Activated CD4-positive, alpha-beta memory T cell treated with anti-CD3 and anti-CD28 coated beads for 36 hours (primary cell): ENCODE measurements at regions not wholly inside any gene's neighbourhood (a gene's known extent, or its start where the extent isn't known, plus 50 kb on each side); places are given as distances from the start of the nearest gene placed in this dataset.

Source experiments
- CTCF ChIA-PET: fragments of 350-600 bp; sonication (Branson Sonifier 250); formaldehyde crosslinking; loops from one replicate; lab custom pipeline; 2021; ENCODE audit warnings: antibody characterized with exemption, inconsistent platforms; lab: Charles Lee
- POLR2A ChIA-PET: fragments of 350-600 bp; sonication (Branson Sonifier 250); formaldehyde crosslinking; loops from one replicate; lab custom pipeline; 2021; ENCODE audit warnings: antibody characterized with exemption; lab: Charles Lee
- DNase-seq: peaks from one replicate; pipeline ENCODE4 v3.0.0-alpha.2; 2020
- H3K27ac Mint-ChIP-seq: one replicate; pipeline ENCODE4 v1.8.0; 2021; ENCODE audit warnings: mixed read lengths
- H3K27me3 Mint-ChIP-seq: one replicate; pipeline ENCODE4 v1.8.0; 2021; ENCODE audit warnings: mixed read lengths
- H3K36me3 Mint-ChIP-seq: one replicate; pipeline ENCODE4 v1.8.0; 2021; ENCODE audit warnings: mixed read lengths
- H3K4me1 Mint-ChIP-seq: one replicate; pipeline ENCODE4 v1.8.0; 2021; ENCODE audit warnings: low read depth, mixed read lengths
- H3K4me3 Mint-ChIP-seq: one replicate; pipeline ENCODE4 v1.8.0; 2021; ENCODE audit warnings: mild to moderate bottlenecking, mixed read lengths
- H3K9me3 Mint-ChIP-seq: one replicate; pipeline ENCODE4 v1.8.0; 2021; ENCODE audit warnings: mixed read lengths
- intact Hi-C: fragments of 100-400 bp; cut with micrococcal nuclease; formaldehyde crosslinking; loops from one replicate; pipeline ENCODE4 v1.15.1; 2023

DNA sequence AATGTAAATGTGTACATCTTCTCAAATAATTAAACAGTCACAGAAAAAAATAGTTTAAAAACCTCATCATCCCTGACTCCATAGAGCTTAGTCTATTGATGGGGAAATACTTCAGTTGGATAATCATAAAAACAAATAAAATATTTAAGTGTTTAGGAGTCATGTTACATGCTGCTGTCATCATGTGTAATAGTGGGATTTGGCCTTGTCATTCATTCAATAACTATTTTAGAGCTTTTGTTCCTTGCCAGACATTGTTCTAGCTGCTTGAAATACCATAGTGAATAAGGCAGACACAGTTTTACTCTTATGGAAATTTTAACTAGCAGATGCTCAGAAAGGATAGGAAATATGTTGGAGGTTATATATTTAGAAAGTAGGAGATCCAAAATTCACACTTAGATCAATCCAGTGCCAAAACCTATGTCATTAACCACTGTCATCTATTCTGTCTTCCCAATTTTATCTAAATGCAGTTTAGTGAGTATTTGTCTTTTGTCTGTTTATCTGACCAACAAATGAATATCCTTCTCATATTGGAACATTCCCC is 324.7 kb downstream of the CASP12 start:
- DNase-seq, result no peak
- Mint-ChIP-seq H3K27me3 (no peaks in the 10 kb centered on the region), H3K36me3 (no peaks in the 10 kb centered on the region), H3K4me3 (no peak overlapping the region), H3K9me3 (peaks cover 4% of the 10 kb centered on the region), H3K27ac (no peak overlapping the region), H3K4me1 (no peaks in the 10 kb centered on the region)
- POLR2A ChIA-PET, result no interaction called here
- intact Hi-C loops, result no loop called here
- CTCF ChIA-PET, result no interaction called here

DNA sequence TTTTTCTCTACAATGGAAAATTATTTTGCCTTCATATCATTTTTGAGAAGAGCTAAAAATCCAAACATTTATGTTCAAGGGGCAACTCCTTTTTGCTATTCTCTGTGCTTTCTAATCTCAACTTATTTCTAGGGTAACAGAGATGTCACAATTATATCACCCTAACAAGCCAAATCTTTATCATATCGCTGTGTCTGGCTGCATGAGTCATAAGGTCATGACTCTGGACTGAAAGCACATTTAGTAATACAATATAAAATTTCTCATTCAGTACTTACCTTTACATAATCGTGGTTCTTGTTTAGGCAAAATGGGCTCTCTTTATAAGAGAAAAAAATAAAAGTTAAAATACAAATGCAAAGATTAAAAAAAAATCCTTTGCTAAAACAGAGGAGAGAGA is 326.0 kb downstream of the CASP12 start:
- Mint-ChIP-seq H3K27me3 (no peaks in the 10 kb centered on the region), H3K4me3 (no peak overlapping the region), H3K36me3 (no peaks in the 10 kb centered on the region), H3K9me3 (peaks cover 4% of the 10 kb centered on the region), H3K4me1 (no peaks in the 10 kb centered on the region), H3K27ac (no peak overlapping the region)
- ChIA-PET POLR2A (no interaction called here), CTCF (no interaction called here)
- intact Hi-C loops, result no loop called here
- no peak for DNase-seq

DNA sequence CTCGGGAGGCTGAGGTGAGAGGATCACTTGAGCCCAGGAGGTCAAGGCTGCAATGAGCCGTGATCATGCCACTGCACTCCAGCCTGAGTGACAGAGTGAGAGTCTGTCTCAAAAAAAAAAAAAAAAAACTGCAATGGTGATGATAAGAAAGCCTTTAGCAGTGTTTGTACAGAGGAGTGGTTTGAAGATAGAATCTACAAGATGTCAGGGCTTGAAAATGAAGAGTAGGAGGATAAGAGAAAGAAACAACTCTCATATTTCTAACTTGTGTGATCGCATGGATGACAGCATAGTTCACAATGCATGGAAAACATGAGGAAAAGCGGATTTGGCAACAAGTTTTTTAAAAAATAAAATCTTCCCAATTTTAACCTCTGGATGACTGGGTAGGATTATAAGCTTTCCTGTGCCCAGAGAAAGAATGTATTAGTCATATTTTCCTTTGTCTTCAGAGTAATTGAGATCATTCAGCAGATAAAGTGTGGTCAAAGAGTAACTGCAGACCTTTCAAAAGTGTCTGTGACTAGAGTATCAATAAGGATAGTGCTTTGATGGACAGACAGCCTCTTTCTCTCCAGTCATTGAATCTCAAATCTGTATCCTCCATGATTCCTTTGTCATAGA is 328.1 kb downstream of the CASP12 start:
- ChIA-PET CTCF (no interaction called here), POLR2A (no interaction called here)
- no peak for DNase-seq
- H3K9me3 Mint-ChIP-seq, result peaks cover 6% of the 10 kb centered on the region
- H3K4me1 Mint-ChIP-seq, result no peaks in the 10 kb centered on the region
- H3K27ac Mint-ChIP-seq, result no peak overlapping the region
- H3K36me3 Mint-ChIP-seq, result peaks cover 2% of the 10 kb centered on the region
- intact Hi-C loops, result no loop called here
- H3K4me3 Mint-ChIP-seq, result no peak overlapping the region
- H3K27me3 Mint-ChIP-seq, result no peaks in the 10 kb centered on the region

- POLR2A ChIA-PET, result no interaction called here
- Mint-ChIP-seq H3K36me3 (peaks cover 2% of the 10 kb centered on the region), H3K9me3 (peaks cover 11% of the 10 kb centered on the region), H3K4me3 (no peak overlapping the region), H3K27ac (no peak overlapping the region), H3K27me3 (no peaks in the 10 kb centered on the region), H3K4me1 (no peaks in the 10 kb centered on the region)
- DNase-seq, result no peak
- CTCF ChIA-PET, result no interaction called here
- intact Hi-C loops, result no loop called here
Observed at GRCh38 chr11:104565583-104565961, 332.7 kb downstream of the CASP12 start.

DNA sequence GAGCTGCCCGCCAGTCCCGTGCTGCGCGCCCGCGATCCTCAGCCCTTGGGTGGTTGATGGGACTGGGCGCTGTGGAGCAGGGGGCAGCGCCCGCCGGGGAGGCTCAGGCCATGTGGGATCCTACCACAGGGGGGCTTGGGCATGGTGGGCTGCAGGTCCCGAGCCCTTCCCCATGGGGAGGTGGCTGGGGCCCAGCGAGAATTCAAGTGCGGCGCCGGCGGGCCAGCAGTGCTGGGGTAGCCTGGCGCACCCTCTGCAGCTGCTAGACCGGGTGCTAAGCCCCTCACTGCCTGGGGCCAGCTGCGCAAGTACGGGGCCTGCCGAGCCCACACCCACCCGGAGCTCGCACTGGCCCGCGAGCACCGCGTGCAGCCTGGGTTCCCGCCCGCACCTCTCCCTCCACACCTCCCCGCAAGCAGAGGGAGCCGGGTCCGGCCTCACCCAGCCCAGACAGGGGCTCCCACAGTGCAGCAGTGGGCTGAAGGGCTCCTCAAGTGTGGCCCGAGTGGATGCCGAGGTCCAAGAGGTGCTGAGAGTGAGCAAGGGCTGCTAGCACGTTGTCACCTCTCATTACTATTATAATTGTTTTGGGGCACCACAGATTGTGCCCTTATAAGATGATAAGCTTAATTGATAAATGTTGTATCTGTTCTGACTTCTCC is 333.2 kb downstream of the CASP12 start:
- Mint-ChIP-seq H3K27ac (no peak overlapping the region), H3K27me3 (no peaks in the 10 kb centered on the region), H3K4me1 (no peaks in the 10 kb centered on the region), H3K36me3 (peaks cover 2% of the 10 kb centered on the region), H3K9me3 (peaks cover 11% of the 10 kb centered on the region), H3K4me3 (no peak overlapping the region)
- ChIA-PET CTCF (no interaction called here), POLR2A (no interaction called here)
- intact Hi-C loops, result no loop called here
- no peak for DNase-seq

- Mint-ChIP-seq H3K4me1 (peaks cover 9% of the 10 kb centered on the region), H3K36me3 (no peaks in the 10 kb centered on the region), H3K27ac (no peak overlapping the region), H3K4me3 (no peak overlapping the region), H3K27me3 (peaks cover 6% of the 10 kb centered on the region), H3K9me3 (no peaks in the 10 kb centered on the region)
- ChIA-PET CTCF (interaction anchor here (1.0 kb wide), 1 partner anchor 26 kb away, joined by 3 read pairs; no protein-coding TSS in a partner anchor), POLR2A (no interaction called here)
- DNase-seq, result no peak
- intact Hi-C loops, result no loop called here
Observed at GRCh38 chr11:104556606-104557301, 341.5 kb downstream of the CASP12 start.

DNA sequence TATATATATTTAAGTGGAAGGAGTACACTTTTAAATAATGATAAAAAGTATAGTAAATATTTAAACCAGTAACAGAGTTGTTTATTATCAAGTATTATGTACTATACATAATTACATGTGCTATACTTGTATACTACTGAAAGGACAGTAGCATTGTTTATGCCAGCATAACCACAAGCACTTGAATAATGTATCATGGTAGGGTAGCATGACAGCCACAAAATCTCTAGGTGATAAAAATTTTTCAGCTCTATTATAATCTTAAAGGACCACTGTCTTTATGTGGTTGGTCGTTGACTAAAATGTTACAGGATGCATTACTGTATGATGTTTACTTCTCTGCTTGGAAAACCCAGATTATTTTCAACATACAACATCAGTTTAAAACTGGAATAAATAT is 349.2 kb downstream of the CASP12 start:
- peaks cover 11% of the 10 kb centered on the region for H3K4me1 Mint-ChIP-seq
- no peaks in the 10 kb centered on the region for H3K36me3 Mint-ChIP-seq
- no peak for DNase-seq
- ChIA-PET POLR2A (no interaction called here), CTCF (interaction anchor here (1.0 kb wide), 1 partner anchor 18 kb away, joined by 3 read pairs; no protein-coding TSS in a partner anchor)
- intact Hi-C loops, result no loop called here
- H3K27me3 Mint-ChIP-seq, result no peaks in the 10 kb centered on the region
- H3K27ac Mint-ChIP-seq, result no peak overlapping the region
- no peak overlapping the region for H3K4me3 Mint-ChIP-seq
- H3K9me3 Mint-ChIP-seq, result no peaks in the 10 kb centered on the region

- no peak overlapping the region for H3K27ac Mint-ChIP-seq
- no peaks in the 10 kb centered on the region for H3K9me3 Mint-ChIP-seq
- DNase-seq, result no peak
- no peak overlapping the region for H3K4me3 Mint-ChIP-seq
- H3K27me3 Mint-ChIP-seq, result no peaks in the 10 kb centered on the region
- intact Hi-C loops, result no loop called here
- ChIA-PET CTCF (interaction anchor here (1.0 kb wide), 1 partner anchor 19 kb away, joined by 3 read pairs; no protein-coding TSS in a partner anchor), POLR2A (no interaction called here)
- peaks cover 11% of the 10 kb centered on the region for H3K4me1 Mint-ChIP-seq
- no peaks in the 10 kb centered on the region for H3K36me3 Mint-ChIP-seq
Observed at GRCh38 chr11:104547996-104548661, 350.1 kb downstream of the CASP12 start.

DNA sequence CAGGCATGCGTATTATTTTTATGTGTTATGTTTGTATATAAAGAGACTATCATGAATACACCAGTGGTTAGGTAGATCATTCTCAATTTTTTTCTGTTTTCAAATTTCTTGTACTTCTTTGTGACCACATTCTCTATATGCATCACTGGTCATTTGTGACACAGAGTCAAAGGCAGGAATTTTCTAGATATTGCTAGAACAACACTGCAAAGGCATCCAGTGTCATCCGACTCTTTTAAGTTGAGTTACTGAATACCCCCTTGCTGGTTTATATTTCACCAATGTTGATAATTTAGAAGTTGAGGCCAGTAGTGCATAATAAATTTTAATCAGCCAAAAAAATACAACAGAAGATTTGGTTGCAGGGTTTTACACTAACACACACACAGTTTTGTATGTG is 351.8 kb downstream of the CASP12 start:
- no peak for DNase-seq
- no peaks in the 10 kb centered on the region for H3K27me3 Mint-ChIP-seq
- POLR2A ChIA-PET, result no interaction called here
- H3K27ac Mint-ChIP-seq, result no peak overlapping the region
- H3K4me1 Mint-ChIP-seq, result no peaks in the 10 kb centered on the region
- CTCF ChIA-PET, result no interaction called here
- intact Hi-C loops, result no loop called here
- H3K36me3 Mint-ChIP-seq, result no peaks in the 10 kb centered on the region
- no peaks in the 10 kb centered on the region for H3K9me3 Mint-ChIP-seq
- no peak overlapping the region for H3K4me3 Mint-ChIP-seq

DNA sequence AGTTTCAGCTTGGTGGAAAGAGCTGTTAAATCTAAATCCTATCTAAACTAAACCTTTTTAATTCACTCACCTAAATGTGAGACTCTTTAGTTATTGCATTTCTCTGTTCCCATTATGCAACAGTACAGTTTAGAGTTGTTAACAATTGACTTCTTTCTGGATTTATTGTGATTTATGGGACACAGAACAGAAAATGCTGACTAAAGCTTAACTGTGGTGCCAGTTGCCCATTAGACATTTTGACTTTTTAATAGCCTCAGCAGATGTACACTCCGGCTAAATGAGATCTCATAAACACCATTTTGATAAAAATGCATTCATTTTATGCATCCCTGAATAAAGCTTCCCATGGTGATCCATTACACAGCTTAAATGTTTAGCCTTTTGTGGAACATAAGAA is 356.6 kb downstream of the CASP12 start:
- CTCF ChIA-PET, result interaction anchor here (0.7 kb wide), 1 partner anchor 10 kb away, joined by 3 read pairs; no protein-coding TSS in a partner anchor
- Mint-ChIP-seq H3K9me3 (no peaks in the 10 kb centered on the region), H3K4me1 (no peaks in the 10 kb centered on the region), H3K27me3 (no peaks in the 10 kb centered on the region), H3K36me3 (no peaks in the 10 kb centered on the region), H3K27ac (no peak overlapping the region), H3K4me3 (no peak overlapping the region)
- intact Hi-C loops, result no loop called here
- POLR2A ChIA-PET, result no interaction called here
- no peak for DNase-seq

- CTCF ChIA-PET, result no interaction called here
- Mint-ChIP-seq H3K27me3 (no peaks in the 10 kb centered on the region), H3K4me1 (no peaks in the 10 kb centered on the region), H3K27ac (no peak overlapping the region), H3K4me3 (no peak overlapping the region), H3K9me3 (no peaks in the 10 kb centered on the region), H3K36me3 (no peaks in the 10 kb centered on the region)
- no peak for DNase-seq
- POLR2A ChIA-PET, result no interaction called here
- intact Hi-C loops, result no loop called here
Observed at GRCh38 chr11:104538313-104538712, 359.9 kb downstream of the CASP12 start.

DNA sequence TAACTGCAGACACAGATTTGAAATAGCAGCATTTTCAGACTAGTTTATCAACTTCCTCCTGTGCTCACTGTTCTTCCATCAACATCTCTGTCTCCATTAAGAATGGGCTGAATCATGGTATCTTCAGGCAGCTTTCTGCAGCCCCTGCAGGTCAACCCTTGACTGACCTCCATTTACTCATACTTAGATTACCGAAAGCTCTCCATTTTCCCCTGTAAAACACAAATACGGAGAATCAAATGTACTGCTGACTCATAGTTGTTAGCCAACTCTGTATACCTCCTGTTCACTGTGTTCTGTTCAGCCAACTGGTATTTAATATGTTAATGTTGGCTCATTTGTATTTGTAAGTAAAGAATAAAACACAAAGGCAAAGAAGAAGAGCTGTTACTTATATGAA is 364.0 kb downstream of the CASP12 start:
- H3K27ac Mint-ChIP-seq, result no peak overlapping the region

More for the DNA sequence above, 364.0 kb downstream of the CASP12 start:
- no peaks in the 10 kb centered on the region for H3K36me3 Mint-ChIP-seq
- ChIA-PET POLR2A (no interaction called here), CTCF (interaction anchor here (0.7 to 0.9 kb wide), 2 partner anchors 466 to 566 kb away, joined by 3 read pairs; no protein-coding TSS in a partner anchor)
- intact Hi-C loops, result no loop called here
- H3K4me1 Mint-ChIP-seq, result no peaks in the 10 kb centered on the region
- H3K27me3 Mint-ChIP-seq, result no peaks in the 10 kb centered on the region
- H3K4me3 Mint-ChIP-seq, result no peak overlapping the region
- H3K9me3 Mint-ChIP-seq, result no peaks in the 10 kb centered on the region
- no peak for DNase-seq
